Lower lobe of right lung (tissue), 2 donors: ENCODE measurements at regions not wholly inside any gene's neighbourhood (a gene's known extent, or its start where the extent isn't known, plus 50 kb on each side); places are given as distances from the start of the nearest gene placed in this dataset.
A peak's percentile ranks its signal among the peaks of the same experiment; 100 is the strongest.

Experiments used
- ATAC-seq, 2 donors: fragments of 200-7000 bp; cut with Tn5 transposase; one replicate each; pipeline ENCODE4 v1.9.1; 2020 to 2022; ENCODE audit warnings: mild to moderate bottlenecking in 2 of 2, moderate library complexity in 2 of 2
- DNase-seq: peaks from one replicate; pipeline ENCODE4 v3.0.0-alpha.2; 2020
- H3K27ac ChIP-seq: fragments of 200-600 bp; one replicate; pipeline ENCODE4 v1.8.0; 2022
- H3K27me3 ChIP-seq: fragments of 200-600 bp; one replicate; pipeline ENCODE4 v1.8.0; 2022; ENCODE audit warnings: low read depth
- H3K36me3 ChIP-seq: fragments of 200-600 bp; one replicate; pipeline ENCODE4 v1.8.0; 2022; ENCODE audit warnings: mild to moderate bottlenecking
- H3K4me1 ChIP-seq: fragments of 200-600 bp; one replicate; pipeline ENCODE4 v1.8.0; 2022
- H3K4me3 ChIP-seq: fragments of 200-600 bp; one replicate; pipeline ENCODE4 v1.8.0; 2022; ENCODE audit warnings: mild to moderate bottlenecking
- H3K9me3 ChIP-seq: fragments of 200-600 bp; one replicate; pipeline ENCODE4 v1.8.0; 2022
- CTCF ChIP-seq: fragments of 200-600 bp; IDR thresholded peaks from one replicate; pipeline ENCODE4 v1.8.0; 2022; ENCODE audit warnings: antibody characterized with exemption, mild to moderate bottlenecking
- intact Hi-C: fragments of 100-400 bp; cut with DNase I; formaldehyde crosslinking; loops from one replicate; pipeline ENCODE4 v1.11.0; 2022
- donor health status: DM: no; HTN: yes; CAD: no; lungs with severe emphysema.

GRCh38 chr18:59996370-59996966 is 96.7 kb downstream of the PMAIP1 start:
- H3K4me3 ChIP-seq: no peak overlapping the region
- peak in 1 of 2 donors; percentile 63 for ATAC-seq
- TF ChIP-seq CTCF: peak; percentile 58
- intact Hi-C loops: loop anchor here (10.0 kb wide), 1 partner anchor 548 kb away; no protein-coding TSS in a partner anchor
- H3K9me3 ChIP-seq: no peaks in the 10 kb centered on the region
- no peaks in the 10 kb centered on the region for H3K27me3 ChIP-seq
- H3K36me3 ChIP-seq: no peaks in the 10 kb centered on the region
- no peaks in the 10 kb centered on the region for H3K4me1 ChIP-seq
- no peak overlapping the region for H3K27ac ChIP-seq
- no peak for DNase-seq

GRCh38 chr18:59994357-59994756 is 94.6 kb downstream of the PMAIP1 start:
- peak in 1 of 2 donors; percentile 29 for ATAC-seq
- no peaks in the 10 kb centered on the region for H3K36me3 ChIP-seq
- no peak for TF ChIP-seq CTCF
- no peak for DNase-seq
- no peak overlapping the region for H3K4me3 ChIP-seq
- intact Hi-C loops: loop anchor here (10.0 kb wide), 1 partner anchor 550 kb away; no protein-coding TSS in a partner anchor
- H3K27ac ChIP-seq: no peak overlapping the region
- H3K27me3 ChIP-seq: peaks cover 4% of the 10 kb centered on the region
- H3K9me3 ChIP-seq: no peaks in the 10 kb centered on the region
- H3K4me1 ChIP-seq: no peaks in the 10 kb centered on the region

- no peak for DNase-seq
- intact Hi-C loops: loop anchor here (10.0 kb wide), 1 partner anchor 551 kb away; no protein-coding TSS in a partner anchor
- Histone ChIP-seq H3K4me3 (no peak overlapping the region), H3K9me3 (no peaks in the 10 kb centered on the region), H3K27ac (no peak overlapping the region), H3K27me3 (peaks cover 11% of the 10 kb centered on the region), H3K36me3 (no peaks in the 10 kb centered on the region), H3K4me1 (no peaks in the 10 kb centered on the region)
- TF ChIP-seq CTCF: no peak
- no peak for ATAC-seq
Measured at GRCh38 chr18:59993560-59993959, 93.8 kb downstream of the PMAIP1 start.

GRCh38 chr18:59990121-59990823 is 90.5 kb downstream of the PMAIP1 start:
- Histone ChIP-seq H3K27ac (no peak overlapping the region), H3K36me3 (no peaks in the 10 kb centered on the region), H3K4me3 (no peak overlapping the region), H3K4me1 (no peaks in the 10 kb centered on the region), H3K9me3 (no peaks in the 10 kb centered on the region), H3K27me3 (peaks cover 11% of the 10 kb centered on the region)
- no peak for ATAC-seq
- DNase-seq: no peak
- TF ChIP-seq CTCF: no peak
- intact Hi-C loops: loop anchor here (10.0 kb wide), 1 partner anchor 555 kb away; no protein-coding TSS in a partner anchor

- no peaks in the 10 kb centered on the region for H3K36me3 ChIP-seq
- no peak overlapping the region for H3K27ac ChIP-seq
- TF ChIP-seq CTCF: peak; percentile 88
- no peak overlapping the region for H3K4me3 ChIP-seq
- ATAC-seq: peak in 1 of 2 donors; percentile 49
- intact Hi-C loops: no loop called here
- H3K4me1 ChIP-seq: no peaks in the 10 kb centered on the region
- no peaks in the 10 kb centered on the region for H3K9me3 ChIP-seq
- DNase-seq: no peak
- H3K27me3 ChIP-seq: peaks cover 11% of the 10 kb centered on the region
Measured at GRCh38 chr18:59988098-59988706, 88.4 kb downstream of the PMAIP1 start.
